ENCODE measurements at regions not wholly inside any gene's neighbourhood (a gene's known extent, or its start where the extent isn't known, plus 50 kb on each side); places are given as distances from the start of the nearest gene placed in this dataset.

DNA sequence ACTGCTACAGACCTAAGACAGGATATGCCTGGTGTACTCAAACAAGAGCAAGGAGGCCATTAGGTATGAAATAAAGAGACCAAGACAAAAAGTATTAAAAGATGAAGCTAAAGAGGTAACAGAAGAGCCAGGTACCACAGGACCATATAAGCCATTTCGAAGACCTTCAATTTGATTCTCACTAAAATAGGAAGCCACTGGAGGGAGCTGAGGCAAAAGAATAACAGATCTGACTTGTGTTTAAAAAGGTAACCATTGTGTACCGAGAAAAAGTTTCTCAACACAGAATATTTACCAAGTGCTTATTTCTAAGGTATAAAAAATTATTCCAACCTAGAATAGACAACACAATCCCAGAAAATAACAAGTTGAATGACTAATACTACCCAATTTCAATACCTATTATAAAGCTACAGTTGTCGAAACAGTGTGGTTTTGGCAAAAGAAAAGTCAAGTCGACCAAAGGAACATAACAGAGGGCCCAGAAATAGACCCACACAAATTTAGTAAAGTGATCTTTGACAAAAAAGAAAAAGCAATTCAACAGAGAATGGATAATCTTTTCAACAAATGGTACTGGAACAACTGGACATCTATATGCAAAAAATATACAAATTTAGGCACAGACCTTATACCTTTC lies 125.3 kb upstream of the DST start:
- DNase-seq (ENCODE audit: low read depth): no peak

DNA sequence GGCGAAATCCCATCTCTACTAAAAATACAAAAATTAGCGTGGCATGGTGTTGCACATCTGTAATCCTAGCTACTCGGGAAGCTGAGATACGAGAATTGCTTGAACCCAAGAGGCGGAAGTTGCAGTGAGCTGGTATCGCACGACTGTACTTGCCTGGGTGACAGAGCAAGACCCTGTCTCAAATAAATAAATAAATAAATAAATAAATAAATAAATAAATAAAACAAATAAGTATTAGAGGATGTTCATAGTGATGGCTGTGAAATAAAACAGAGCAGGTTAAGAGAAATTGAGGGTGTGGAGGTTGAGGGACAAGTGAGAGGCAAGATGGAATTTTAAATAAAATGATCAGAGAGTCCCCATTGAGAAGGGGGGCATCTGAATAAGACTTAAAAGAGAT lies 124.7 kb upstream of the DST start:
- no peak for DNase-seq (ENCODE audit: low read depth)

DNA sequence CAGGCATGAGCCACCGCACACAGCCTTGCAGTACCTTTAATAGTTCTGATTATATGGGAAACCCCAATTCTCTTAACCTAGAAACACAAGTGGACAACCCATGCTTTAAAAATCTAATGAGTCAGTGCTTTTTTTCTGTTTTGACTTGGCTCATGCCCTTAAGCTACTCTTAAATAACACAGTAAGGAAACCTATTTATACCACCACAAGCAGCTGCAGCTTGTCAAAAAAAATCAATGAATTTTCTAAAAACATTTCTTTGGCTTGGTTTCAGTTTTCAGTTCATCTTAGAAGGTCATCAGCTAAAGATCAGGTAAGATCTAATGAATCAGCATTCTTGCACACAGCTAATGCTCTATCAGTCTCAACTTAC lies 124.1 kb upstream of the DST start:
- peak; percentile 48 for DNase-seq (ENCODE audit: low read depth)

DNA sequence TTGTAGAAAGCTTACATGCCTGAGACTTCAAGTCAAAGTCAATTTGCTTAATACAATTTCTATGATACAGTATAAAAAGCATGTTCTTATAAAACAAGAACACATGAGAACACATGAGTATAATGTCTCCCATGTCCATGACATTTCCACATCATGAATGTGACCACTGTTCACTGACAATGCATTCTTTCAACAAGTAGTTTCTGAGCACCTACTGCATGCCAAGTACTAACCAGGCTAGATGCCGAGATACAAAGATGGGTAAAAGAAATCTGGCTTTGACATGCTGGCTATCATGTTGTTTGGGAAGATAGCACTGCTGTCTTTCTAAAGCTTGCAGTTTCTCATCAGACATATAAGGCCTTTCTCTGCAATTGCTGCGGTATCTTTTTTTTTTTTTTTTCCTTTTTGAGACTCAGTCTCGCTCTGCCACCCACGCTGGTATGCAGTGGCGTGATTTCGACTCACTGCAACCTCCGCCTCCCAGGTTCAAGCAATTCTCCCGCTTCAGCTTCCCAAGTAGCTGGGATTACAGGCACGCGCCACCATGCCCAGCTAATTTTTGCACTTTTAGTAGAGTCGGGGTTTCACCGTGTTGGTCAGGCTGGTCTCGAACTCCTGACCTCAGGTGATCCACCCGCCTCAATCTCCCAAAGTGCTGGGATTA lies 123.6 kb upstream of the DST start:
- DNase-seq (ENCODE audit: low read depth): no peak

DNA sequence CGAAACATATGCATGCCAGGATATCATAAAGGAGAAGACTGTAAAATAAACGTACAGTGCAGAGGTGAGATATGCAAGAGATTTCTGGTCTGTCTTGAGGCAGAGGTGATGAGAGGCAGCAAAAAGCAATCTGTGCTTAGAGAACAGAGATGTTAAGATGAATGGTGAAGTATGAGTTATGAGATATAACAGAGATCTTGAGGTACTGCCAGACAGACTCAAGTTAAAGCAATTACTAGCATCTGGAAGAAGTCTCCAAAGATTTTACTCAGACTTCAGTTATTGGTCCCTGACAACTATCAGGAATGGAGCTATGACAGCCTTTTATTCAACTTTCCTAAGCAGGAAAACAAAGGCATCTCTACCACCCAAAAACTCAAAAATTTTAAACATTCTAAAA lies 122.8 kb upstream of the DST start:
- DNase-seq (ENCODE audit: low read depth): no peak

DNA sequence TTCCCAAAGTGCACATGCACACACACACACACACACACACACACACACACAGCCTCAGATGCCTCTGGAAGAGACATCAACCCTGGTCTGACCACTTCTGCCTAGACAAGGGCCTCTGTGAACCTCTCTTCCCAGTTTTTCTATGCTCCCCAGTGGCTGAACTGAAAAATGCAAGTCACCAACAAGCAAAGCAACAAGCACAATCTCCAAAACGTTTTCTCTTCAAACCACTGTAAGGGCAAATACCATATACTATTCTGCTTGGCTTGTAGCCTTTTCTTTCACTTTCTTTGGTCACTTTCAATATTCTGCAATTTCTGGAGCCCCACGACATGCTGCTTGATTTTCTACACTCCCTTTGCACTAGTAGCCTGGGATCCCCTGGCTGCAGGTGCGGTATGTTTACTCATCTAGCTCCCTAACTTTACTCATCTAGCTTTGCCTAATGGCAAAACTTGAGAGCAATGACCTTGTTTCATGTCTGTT lies 121.4 kb upstream of the DST start:
- DNase-seq (ENCODE audit: low read depth): no peak

DNA sequence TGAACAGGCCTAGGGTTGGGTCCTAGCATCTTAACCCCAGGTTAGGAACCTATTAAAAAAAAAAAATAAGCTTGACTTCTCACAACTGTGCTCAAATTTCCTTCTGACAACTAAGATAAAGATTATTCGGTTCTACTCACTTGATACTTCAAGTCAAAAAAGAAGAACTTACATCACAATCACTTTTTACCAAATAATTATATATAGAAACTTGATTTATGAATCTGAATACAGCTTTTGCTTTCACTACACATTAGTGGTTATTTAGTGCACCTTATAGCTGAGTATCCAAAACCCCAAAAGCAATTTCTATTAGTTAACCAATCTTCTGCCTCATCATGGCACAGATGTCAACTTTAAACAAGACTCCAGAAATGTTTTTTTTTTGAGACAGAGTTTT lies 119.0 kb upstream of the DST start:
- DNase-seq (ENCODE audit: low read depth): no peak

DNA sequence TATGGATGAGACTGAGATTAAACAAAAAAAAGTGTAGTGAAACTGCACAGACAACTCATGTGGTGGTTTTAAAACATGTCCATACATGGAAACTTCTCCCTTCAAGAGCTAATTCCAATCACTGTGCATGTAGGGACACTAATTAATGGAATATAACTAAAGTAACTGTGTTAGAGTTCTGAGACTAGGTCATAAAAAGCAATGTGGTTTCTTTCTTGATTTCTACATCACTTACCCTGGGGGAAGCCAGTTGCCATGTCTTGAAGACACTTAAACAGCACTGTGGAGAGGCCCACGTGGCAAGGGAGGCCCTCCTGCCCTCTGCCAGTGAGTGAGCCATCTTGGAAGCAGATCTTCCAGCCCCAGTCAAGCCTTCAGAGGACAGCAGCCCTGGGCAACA lies 118.2 kb upstream of the DST start:
- no peak for DNase-seq (ENCODE audit: low read depth)

DNA sequence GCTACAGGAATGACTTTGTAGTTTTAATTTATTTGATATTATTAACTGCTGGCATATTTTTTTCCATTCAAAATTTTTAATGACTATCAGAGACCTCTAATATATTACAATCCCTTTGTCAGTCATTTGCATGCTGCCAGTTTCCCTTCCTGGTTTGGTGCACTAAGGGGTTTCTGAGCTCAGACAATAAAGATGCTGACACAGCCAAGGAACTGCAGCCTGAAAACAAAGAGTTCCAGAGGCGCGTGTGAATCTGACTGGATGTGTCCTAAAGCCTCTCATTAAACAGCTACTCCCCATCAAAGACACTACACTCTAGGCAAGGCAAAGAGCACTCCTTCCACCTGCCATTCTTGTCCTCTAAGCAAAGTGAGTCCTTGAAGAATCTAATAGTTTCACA lies 116.8 kb upstream of the DST start:
- DNase-seq (ENCODE audit: low read depth): no peak

DNA sequence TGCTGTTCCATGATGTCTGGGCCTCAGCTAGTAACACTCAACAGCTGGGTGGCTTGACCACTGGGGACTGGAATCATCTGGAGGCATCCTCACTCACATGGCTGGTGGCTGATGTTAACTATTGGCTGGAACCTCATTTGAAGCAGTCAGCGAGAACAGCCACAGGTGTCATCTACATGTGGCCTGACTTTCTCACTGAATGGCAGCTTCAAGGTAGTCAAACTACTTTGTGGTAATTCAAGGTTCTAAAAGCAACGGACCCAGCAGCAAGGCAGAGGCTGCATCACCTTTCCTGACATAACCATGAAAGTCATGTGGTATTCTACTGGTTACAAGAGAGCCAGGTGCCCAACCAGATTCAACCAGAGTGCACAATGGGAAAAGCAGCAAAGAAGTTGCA lies 115.9 kb upstream of the DST start:
- DNase-seq (ENCODE audit: low read depth): no peak

DNA sequence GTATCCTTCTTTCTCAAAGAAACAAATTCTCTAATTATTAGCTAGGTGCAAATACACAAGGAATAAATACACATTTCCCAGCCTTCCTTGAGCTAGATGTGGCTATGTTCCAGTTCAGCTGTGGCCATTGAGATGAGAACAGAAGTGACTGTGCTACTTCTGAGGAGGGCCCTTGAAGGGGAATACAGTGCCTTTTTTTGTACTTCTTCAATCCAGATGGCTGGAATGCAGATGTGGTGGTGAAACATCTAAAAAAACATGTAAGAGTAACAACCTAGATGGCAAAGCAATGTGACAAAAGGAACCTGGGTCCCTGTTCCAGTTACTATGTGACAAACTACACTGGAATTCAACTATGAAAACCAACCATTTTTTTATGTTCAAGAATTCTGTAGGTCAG lies 115.4 kb upstream of the DST start:
- no peak for DNase-seq (ENCODE audit: low read depth)

DNA sequence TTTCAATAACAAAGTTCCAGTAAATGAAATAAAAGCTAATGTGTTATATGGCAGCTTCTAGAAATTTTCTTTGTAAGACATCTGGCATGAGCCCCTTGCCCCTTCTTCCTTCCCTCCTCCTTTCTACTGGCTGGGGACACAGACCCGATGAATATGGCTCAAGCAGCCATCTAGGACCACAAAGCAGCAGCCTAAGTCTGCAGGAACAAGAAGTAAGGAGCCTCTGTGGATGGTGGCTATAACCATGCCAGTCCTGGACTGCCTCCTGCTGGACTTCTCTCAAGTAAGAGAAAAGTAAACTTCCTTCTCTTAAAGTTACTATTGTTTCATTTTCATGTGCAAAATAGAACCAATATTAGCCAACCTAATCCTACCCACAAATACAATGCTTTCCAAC lies 114.9 kb upstream of the DST start:
- no peak for DNase-seq (ENCODE audit: low read depth)

DNA sequence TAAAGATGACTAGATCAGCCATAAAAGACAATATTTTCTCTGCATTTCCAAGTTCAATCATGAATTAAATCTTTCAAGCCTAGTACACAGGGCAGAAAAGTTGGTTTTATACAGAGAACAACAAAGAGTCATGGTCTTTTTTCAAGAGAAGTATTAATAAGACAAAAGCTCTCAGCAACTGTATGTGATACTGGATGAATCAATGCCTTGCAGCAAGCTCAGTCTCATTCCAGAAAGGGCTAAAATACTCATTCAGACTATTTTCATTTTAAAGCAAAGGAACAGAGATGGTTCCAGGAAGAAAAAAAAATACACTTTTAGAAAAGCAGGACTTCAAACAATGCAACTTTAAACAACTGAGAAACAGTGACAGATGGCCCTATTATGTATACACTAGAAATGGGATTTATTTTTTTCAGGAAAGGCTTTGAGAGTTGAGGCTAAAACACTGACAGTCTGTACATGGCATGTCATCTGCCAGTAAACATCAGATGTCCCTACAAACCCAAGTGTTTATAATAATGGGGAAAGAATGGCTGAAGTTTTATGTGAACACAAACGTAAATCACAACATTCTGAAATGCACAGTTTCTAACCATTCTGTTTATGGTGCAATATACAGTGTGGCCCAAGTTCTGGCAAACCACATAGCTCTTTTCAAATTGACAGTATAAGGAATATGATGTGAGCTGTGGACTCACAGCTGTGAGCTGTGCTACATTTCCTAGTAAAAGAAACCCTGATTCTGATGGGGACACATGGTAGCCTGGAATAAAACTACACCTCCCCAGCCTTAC lies 114.3 kb upstream of the DST start:
- no peak for DNase-seq (ENCODE audit: low read depth)

DNA sequence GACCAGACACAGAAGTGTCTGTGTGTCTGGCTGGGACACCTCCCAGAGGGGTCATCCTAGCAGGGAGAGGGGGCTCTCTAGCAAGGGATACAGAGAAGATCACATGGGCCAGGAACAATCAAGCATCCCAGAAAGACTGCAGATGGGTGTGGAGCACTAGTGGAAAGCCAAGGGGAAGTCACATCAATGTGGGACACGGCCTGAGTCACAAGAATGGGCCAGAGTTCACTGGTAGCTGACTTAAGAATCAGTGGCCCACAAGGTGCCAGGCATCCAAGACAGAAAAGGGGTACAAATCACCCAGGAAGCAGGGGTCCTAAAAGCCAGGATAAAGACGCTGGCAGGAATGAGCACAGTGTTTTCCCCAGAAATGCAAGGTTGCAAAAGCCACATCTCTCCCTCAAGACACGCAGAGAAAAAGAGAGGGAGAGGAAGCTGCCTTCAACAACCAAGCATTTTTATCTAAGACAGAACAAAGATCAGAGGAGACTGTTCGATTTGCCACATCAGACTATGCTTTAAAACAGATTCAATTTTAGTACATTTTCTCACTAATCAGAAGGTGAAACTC lies 113.6 kb upstream of the DST start:
- DNase-seq (ENCODE audit: low read depth): no peak

DNA sequence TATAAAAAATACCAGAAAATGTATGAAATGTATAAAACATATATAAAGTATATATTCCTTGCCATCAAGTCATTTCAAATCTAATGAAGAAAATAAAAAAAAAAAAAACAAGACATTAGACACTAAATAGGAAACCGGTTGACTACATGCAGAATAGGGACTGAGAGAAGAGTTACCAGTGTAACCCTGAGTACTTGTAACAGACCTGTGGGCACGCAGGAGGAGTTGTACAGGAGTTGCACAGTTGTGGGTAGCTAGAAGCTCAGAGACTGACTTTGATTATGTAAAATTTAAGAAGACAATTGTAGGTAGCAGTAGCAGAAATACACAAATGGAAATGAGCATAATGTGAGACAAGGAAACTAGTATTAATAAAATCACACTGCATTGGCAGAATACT lies 112.4 kb upstream of the DST start:
- DNase-seq (ENCODE audit: low read depth): no peak

DNA sequence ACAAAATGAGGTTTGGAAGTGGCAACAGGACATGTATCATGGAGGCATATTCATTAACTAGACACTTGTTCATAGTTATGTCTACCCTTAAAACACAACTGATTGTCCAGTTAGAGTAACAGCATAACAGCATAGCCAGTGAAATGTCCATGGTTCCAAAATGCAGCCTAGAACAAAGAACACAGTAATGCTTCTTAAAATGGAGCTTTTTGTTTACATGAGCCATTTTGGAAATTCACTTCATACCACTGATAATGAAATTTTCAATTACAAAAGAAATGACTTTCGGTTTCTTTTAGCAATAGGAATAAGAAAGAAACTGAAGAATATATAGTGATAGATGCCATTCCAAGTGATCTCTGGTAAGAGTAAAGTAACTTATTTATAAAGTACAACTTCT lies 111.1 kb upstream of the DST start:
- DNase-seq (ENCODE audit: low read depth): no peak

DNA sequence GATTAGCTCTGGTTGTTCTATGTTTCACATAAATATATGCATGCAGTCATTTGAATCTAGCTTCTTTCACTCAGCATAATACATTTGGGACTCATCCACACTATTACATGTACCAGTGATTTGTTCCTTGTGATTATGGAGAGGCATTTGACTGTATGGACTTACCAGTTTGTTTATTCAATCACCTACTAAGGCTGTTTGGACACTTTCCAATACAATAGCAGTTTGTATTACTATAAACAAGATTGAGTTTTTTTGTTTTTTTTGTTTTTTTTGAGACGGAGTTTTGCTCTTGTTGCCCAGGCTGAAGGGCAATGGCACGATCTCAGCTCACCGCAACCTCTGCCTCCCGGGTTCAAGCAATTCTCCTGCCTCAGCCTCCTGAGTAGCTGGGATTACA lies 109.8 kb upstream of the DST start:
- no peak for DNase-seq (ENCODE audit: low read depth)

DNA sequence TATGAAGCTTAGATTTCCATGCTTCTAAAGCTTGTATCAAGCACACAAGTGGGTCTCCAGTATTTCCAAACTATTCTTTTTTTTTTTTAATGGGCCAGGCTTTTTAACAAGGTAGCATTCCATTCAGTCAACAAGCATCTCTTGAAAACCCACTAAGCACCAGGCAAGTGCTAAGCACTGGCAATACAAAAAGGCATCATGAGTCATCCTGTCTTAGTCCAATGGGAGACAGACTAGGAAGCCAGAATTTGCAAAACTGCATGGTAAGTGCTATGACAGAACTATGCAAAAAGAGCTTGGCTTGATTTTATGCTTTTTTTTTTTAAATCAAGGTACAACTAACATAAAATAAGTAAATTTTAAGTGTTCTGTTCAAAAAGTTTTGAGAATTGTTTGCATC lies 109.3 kb upstream of the DST start:
- peak; percentile 57 for DNase-seq (ENCODE audit: low read depth)

DNA sequence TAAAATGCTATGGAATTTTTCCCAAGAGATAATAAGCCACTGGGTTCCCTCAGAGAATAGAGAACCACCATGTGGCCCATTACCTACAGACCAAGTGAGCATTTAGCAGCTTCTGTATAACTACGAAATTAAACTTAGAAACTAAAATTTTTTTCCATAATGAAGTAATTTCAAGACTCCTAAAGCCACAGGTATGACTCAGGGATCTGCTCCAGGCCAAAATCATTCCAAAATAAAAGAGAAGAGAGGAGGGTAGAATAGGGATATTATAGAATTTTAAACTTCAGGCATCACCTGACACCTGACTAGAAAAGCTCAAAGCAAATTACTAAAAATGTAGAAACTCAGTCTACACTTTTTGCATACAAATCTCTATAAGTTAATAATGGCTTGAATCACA lies 108.9 kb upstream of the DST start:
- no peak for DNase-seq (ENCODE audit: low read depth)

DNA sequence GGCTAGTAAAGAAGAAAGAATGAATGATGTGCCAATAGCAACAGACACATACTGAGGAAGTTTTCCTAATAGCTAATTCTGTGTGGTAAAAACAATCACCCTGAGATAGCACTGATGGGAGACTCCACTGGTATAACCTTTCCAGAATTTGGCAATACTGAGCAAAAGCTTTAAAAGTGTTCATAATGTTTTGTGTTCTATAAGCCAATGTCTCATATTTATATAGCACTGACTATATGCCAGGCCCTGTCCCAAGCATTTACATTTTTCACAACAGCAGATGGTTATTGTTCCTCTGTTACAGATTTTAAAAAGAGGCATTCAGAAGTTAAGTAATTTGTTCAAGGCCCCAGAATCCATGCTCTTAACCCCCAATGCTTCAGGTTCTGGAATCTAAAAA lies 108.0 kb upstream of the DST start:
- no peak for DNase-seq (ENCODE audit: low read depth)

DNA sequence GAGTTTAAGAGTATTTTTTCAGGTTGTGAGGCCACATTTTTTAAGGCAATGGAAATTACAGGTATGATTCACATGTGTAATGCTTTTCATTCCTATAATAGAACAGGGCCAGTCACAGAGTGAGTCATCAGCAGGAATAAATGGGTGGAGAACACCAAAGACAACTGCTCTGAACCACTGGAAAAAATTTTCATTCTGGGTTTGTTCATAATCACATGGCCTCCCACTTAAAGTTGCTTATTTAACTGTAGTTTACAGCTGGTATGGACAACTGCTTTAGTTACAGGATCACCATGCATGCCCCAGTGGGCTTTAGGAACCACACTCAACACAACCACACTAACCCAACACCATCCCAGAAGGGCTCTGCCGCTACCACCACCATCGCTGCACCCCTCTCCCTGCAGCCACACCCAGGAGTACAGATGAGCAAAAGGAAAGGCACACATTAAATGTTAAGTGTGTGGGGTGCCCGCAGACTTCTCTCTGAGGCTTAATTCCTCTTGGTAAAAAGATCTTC lies 107.0 kb upstream of the DST start:
- peak; percentile 73 for DNase-seq (ENCODE audit: low read depth)

DNA sequence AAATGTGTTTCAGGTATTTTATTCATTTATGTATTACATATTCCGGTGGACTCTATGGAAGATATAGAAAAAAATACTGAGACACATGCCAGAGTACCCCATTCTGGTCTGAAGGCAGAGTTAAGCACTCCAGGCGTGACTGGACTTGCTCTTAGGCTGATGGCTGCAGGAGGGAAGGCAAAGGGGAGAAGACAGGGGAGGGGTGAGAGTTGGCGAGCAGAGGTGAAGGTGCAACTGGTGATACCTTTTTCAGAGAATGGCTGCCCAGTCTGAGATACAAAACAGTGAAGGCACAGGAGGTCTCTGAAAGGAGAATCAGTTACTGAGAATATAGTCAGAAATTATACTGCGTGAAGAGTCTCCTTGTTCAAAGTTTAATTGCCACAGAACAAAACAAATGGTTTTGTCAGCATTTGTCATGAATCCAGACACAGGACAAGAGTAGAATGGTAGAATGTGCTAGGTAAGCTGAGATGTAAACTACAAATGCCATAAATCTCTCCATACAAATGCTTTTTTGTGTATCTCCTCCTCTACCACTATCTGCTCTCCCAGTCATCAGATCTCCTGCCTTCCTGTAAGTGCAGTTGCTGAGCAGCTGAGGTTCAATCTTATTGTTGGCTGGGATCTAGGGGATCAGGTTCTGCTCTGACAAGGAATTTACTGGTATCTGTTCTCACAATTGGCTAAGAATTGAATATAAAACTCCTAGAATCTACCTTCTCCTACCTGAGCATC lies 104.2 kb upstream of the DST start:
- DNase-seq (ENCODE audit: low read depth): no peak

All from stromal cell of bone marrow (primary cell).